Neutrophil (primary cell): ENCODE measurements at regions not wholly inside any gene's neighbourhood (a gene's known extent, or its start where the extent isn't known, plus 50 kb on each side); places are given as distances from the start of the nearest gene placed in this dataset.
A peak's percentile ranks its signal among the peaks of the same experiment; 100 is the strongest.

ENCODE experiments used
- H3K27ac ChIP-seq: fragments of 200-600 bp; sonication (generic); 2 replicates; pipeline ENCODE4 v1.5.1; 2016; ENCODE audit warnings: mild to moderate bottlenecking, moderate library complexity
- H3K27me3 ChIP-seq: fragments of 200-600 bp; sonication (generic); 2 replicates; pipeline ENCODE4 v1.6.0; 2016; ENCODE audit warnings: mild to moderate bottlenecking
- H3K36me3 ChIP-seq: fragments of 200-600 bp; sonication (generic); 2 replicates; pipeline ENCODE4 v1.5.1; 2017
- H3K4me1 ChIP-seq, 2 experiments: fragments of 200-600 bp in 1 of 2; sonication (generic) in 1 of 2; 1 replicate in 1 of 2; 2 replicates in 1 of 2; pipeline versions ENCODE4 v1.5.1 to v1.6.1; 2013 to 2016; ENCODE audit warnings: low read depth in 1 of 2, low read length in 1 of 2, mild to moderate bottlenecking in 1 of 2, moderate library complexity in 1 of 2; ENCODE audit not compliant: control insufficient read depth in 1 of 2, insufficient read depth in 1 of 2
- H3K4me3 ChIP-seq, 2 experiments: fragments of 200-600 bp in 1 of 2; sonication (generic) in 1 of 2; 1 replicate in 1 of 2; 2 replicates in 1 of 2; pipeline ENCODE4 v1.5.1; 2013 to 2016; ENCODE audit warnings: low read depth in 1 of 2, low read length in 1 of 2, mild to moderate bottlenecking in 1 of 2, moderate library complexity in 1 of 2
- H3K9me3 ChIP-seq: fragments of 200-600 bp; sonication (generic); 2 replicates; pipeline ENCODE4 v1.5.1; 2016
- TF ChIP-seq, protein P1 (sequence below): fragments of 200-600 bp; sonication (generic); IDR thresholded peaks from 2 replicates; pipeline ENCODE4 v1.5.1; 2016; ENCODE audit warnings: antibody characterized with exemption

DNA sequence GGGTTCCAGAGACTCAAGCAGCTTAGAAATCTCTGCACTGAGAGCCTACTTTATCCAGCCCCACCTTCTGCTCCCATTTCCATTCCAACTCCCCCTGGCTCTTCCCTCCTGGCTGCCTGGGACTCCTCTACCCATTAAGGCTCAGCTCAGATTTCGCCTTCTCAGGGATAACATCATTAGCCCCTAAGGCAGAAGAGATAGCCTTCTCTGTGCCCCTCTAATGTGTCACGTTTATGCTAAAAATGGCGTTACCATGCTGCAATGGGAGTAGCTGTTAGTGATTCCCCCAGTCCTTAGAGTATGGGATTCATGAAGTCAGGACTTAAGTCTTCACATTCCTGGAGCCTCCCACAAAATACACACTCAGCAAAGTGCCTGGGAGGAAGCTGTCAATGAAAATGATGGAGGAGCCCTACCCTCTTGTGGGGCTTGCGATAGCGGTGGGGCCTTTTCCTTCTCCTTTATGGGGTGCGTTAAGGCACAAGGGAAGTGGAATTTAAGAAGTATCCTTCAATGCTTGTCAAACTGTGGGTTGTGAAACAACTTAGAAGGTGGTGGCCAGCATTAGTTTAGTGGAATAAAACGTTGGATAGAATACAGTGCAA is 144.7 kb upstream of the COPS8 start:
- no peaks in the 10 kb centered on the region for H3K36me3 ChIP-seq
- TF ChIP-seq, protein P1, sequence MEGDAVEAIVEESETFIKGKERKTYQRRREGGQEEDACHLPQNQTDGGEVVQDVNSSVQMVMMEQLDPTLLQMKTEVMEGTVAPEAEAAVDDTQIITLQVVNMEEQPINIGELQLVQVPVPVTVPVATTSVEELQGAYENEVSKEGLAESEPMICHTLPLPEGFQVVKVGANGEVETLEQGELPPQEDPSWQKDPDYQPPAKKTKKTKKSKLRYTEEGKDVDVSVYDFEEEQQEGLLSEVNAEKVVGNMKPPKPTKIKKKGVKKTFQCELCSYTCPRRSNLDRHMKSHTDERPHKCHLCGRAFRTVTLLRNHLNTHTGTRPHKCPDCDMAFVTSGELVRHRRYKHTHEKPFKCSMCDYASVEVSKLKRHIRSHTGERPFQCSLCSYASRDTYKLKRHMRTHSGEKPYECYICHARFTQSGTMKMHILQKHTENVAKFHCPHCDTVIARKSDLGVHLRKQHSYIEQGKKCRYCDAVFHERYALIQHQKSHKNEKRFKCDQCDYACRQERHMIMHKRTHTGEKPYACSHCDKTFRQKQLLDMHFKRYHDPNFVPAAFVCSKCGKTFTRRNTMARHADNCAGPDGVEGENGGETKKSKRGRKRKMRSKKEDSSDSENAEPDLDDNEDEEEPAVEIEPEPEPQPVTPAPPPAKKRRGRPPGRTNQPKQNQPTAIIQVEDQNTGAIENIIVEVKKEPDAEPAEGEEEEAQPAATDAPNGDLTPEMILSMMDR: no peak
- H3K4me3 ChIP-seq: no peak overlapping the region
- H3K27me3 ChIP-seq: no peaks in the 10 kb centered on the region
- H3K9me3 ChIP-seq: no peaks in the 10 kb centered on the region
- peaks cover 17 to 18% of the 10 kb centered on the region in 2 experiments for H3K4me1 ChIP-seq
- peak overlapping the region; percentile 31 for H3K27ac ChIP-seq

DNA sequence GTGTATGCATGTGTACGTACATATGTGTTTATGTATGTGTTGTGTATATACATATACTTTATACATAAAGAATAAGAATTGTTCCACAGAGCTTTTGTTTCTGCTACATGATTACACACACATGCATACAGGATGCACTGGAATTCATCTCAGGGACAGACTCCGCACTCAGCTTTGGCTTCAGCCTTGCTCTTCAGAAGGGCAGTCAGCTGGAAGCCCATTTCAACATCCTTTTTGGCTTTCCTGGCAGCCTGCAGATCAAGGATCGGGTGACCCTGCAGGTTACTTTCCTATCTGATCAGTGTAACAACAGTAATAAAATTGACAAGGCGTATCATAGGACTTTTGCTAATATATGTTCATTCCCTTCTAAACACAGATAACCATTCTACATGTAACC is 144.1 kb upstream of the COPS8 start:
- H3K9me3 ChIP-seq: no peaks in the 10 kb centered on the region

DNA sequence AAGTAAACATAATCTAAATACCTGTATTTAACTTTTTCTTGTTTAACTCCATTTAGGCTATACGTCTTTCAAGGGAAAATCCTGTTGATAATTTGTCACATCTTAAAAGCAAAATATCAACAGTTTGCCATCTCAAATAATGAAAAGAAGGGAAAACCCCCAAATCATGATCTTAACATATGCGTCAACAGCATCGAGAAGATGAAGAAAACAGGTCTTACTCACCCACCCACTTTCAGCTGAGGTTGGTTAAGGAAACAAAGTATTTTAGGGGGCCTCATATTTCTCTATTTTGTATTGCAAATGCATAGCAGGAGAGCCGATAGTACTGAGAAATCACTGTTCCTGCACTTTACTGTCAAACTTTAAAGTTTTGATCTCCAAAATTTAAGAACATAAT is 143.1 kb upstream of the COPS8 start:
- H3K36me3 ChIP-seq: no peaks in the 10 kb centered on the region
- H3K4me3 ChIP-seq: no peak overlapping the region
- no peaks in the 10 kb centered on the region for H3K27me3 ChIP-seq
- H3K27ac ChIP-seq: no peak overlapping the region
- H3K9me3 ChIP-seq: no peaks in the 10 kb centered on the region
- TF ChIP-seq, protein P1: no peak
- peaks cover 17 to 18% of the 10 kb centered on the region in 2 experiments for H3K4me1 ChIP-seq

More for the DNA sequence above, 144.1 kb upstream of the COPS8 start:
- H3K36me3 ChIP-seq: no peaks in the 10 kb centered on the region
- TF ChIP-seq, protein P1: no peak
- H3K4me3 ChIP-seq: no peak overlapping the region
- peaks cover 17 to 18% of the 10 kb centered on the region in 2 experiments for H3K4me1 ChIP-seq
- peak overlapping the region; percentile 31 for H3K27ac ChIP-seq
- H3K27me3 ChIP-seq: no peaks in the 10 kb centered on the region

DNA sequence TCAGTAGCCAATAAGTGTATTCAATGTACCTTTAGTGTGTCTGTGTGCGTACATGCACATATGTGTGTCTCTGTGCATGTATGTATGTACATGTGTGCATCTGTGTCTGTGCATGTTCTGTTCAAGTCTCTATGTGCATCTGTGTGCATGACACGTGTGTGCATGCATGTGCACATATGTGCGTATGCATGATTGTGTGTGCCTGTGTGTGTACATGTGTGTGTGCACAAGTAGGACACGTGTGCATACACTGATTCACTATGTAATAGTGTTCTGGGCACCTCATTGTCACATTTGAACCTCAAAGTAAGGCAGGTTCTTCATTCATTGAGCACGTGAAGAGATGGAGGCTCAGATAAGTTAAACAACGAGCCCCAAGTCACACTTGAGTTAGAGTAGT is 142.6 kb upstream of the COPS8 start:
- Histone ChIP-seq H3K4me1 (peaks cover 17 to 18% of the 10 kb centered on the region in 2 experiments), H3K4me3 (no peak overlapping the region), H3K36me3 (no peaks in the 10 kb centered on the region), H3K9me3 (no peaks in the 10 kb centered on the region), H3K27me3 (no peaks in the 10 kb centered on the region), H3K27ac (no peak overlapping the region)
- TF ChIP-seq, protein P1: no peak

DNA sequence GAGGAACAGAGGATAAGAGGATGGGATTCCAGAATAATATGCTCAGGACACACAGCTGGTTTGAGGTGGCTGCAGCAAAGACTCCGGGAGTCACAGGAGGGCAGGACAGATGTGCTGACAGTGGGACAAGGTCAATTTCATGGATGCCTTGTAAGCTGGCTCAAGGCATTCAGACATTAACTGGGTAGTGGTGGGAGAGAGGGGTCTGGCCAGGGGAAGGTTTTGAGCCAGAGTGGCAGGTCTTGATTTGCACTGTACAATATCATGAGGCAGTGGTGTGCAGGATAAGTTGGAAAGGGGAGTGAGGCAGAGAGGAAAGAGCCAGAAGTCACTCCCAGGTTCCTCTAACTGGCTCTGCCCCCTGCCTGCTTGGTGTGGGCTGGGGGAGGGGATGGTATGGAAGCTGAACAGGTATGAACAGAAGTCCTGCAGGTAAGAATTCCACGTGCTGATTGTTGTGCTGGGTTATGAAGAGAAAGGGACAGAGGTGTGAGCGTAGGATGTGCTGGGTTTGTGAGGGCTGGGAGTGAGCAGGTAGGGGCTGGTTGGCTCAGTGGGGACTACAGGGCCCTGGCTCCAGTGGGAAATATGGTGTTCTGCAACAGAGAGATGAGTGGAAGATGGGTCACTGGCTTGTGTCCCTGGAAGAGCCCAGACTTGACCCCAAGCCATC is 141.7 kb upstream of the COPS8 start:
- TF ChIP-seq, protein P1: no peak

More for the DNA sequence above, 141.7 kb upstream of the COPS8 start:
- H3K36me3 ChIP-seq: no peaks in the 10 kb centered on the region
- peaks cover 18 to 19% of the 10 kb centered on the region in 2 experiments for H3K4me1 ChIP-seq
- H3K27ac ChIP-seq: no peak overlapping the region
- H3K27me3 ChIP-seq: no peaks in the 10 kb centered on the region
- no peak overlapping the region for H3K4me3 ChIP-seq
- H3K9me3 ChIP-seq: no peaks in the 10 kb centered on the region
